ENCODE measurements at regions not wholly inside any gene's neighbourhood (a gene's known extent, or its start where the extent isn't known, plus 50 kb on each side); places are given as distances from the start of the nearest gene placed in this dataset.

- no peak for TF ChIP-seq CTCF (IDR thresholded peaks at IDR 0.05)
- DNase-seq (no peak), ATAC-seq (no peak)
- Histone ChIP-seq H3K36me3 (no peaks in the 10 kb centered on the region), H3K9me3 (no peaks in the 10 kb centered on the region), H3K4me1 (no peaks in the 10 kb centered on the region), H3K27ac (no peak overlapping the region), H3K27me3 (ENCODE audit: low read depth) (no peaks in the 10 kb centered on the region), H3K4me3 (no peak overlapping the region)
- intact Hi-C loops (cut with DNase I), result no loop called here
Observed at GRCh38 chr5:29795096-29795652, 1398.3 kb upstream of the CDH6 start.

- ATAC-seq, result no peak
- TF ChIP-seq CTCF (IDR thresholded peaks at IDR 0.05), result no peak
- H3K27ac ChIP-seq, result no peak overlapping the region
- no peaks in the 10 kb centered on the region for H3K36me3 ChIP-seq
- no peaks in the 10 kb centered on the region for H3K4me1 ChIP-seq
- no peaks in the 10 kb centered on the region for H3K27me3 ChIP-seq (ENCODE audit: low read depth)
- no peak for DNase-seq
- no peak overlapping the region for H3K4me3 ChIP-seq
- H3K9me3 ChIP-seq, result no peaks in the 10 kb centered on the region
- intact Hi-C loops (cut with DNase I), result no loop called here
Observed at GRCh38 chr5:29794141-29794787, 1399.2 kb upstream of the CDH6 start.

DNA sequence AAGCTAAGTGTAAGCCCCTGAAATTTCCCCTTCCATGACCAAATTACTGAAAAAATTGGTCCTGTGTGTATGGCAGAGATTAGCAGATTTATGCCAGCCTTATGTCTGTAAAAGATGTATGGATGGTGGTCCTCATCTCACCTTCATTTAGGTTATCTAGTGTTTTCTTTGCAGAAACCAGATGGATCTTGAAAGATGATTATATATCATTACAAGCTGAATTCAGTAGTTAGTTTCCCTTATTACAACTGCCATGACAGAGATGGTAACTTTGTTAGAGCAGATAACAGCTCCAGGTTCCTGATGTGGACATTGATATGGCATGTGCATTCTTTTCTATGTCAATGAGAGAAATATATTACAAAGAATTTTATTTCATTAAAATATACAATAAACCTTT lies 1403.2 kb upstream of the CDH6 start:
- Histone ChIP-seq H3K27me3 (ENCODE audit: low read depth) (no peaks in the 10 kb centered on the region), H3K4me1 (no peaks in the 10 kb centered on the region), H3K36me3 (no peaks in the 10 kb centered on the region), H3K9me3 (no peaks in the 10 kb centered on the region), H3K4me3 (no peak overlapping the region), H3K27ac (no peak overlapping the region)
- ATAC-seq (no peak), DNase-seq (no peak)
- TF ChIP-seq CTCF (IDR thresholded peaks at IDR 0.05), result no peak
- intact Hi-C loops (cut with DNase I), result no loop called here

DNA sequence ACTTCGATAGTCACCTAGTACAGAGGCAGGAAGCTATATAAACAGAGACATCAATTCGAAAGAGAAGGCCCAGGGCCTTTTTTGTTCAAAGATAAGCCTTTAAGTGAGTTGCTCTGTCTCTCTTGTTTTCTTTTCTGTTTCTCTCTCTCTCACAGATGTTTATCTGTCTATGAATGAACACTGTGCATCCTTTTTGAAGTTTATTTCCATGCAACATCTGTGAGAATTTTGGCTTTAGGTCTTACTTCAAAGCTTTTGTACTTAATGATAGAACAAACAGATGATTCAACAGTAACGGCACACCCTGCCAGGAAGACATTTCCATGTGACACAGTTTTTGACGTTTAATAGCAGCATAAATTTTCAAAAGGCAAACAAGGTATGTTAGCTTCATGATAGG lies 1413.1 kb upstream of the CDH6 start:
- TF ChIP-seq CTCF (IDR thresholded peaks at IDR 0.05), result no peak
- intact Hi-C loops (cut with DNase I), result no loop called here
- Histone ChIP-seq H3K36me3 (no peaks in the 10 kb centered on the region), H3K4me3 (no peak overlapping the region), H3K27me3 (ENCODE audit: low read depth) (no peaks in the 10 kb centered on the region), H3K27ac (no peak overlapping the region), H3K4me1 (no peaks in the 10 kb centered on the region), H3K9me3 (no peaks in the 10 kb centered on the region)
- no peak for ATAC-seq
- DNase-seq, result no peak

- no peak overlapping the region for H3K27ac ChIP-seq
- no peak overlapping the region for H3K4me3 ChIP-seq
- no peaks in the 10 kb centered on the region for H3K9me3 ChIP-seq
- TF ChIP-seq CTCF (IDR thresholded peaks at IDR 0.05), result no peak
- no peaks in the 10 kb centered on the region for H3K27me3 ChIP-seq (ENCODE audit: low read depth)
- DNase-seq, result no peak
- no peaks in the 10 kb centered on the region for H3K4me1 ChIP-seq
- no peaks in the 10 kb centered on the region for H3K36me3 ChIP-seq
- intact Hi-C loops (cut with DNase I), result no loop called here
- no peak for ATAC-seq
Observed at GRCh38 chr5:29779141-29779540, 1414.3 kb upstream of the CDH6 start.
